Suprapubic skin (tissue), 4 donors: ENCODE measurements at regions not wholly inside any gene's neighbourhood (a gene's known extent, or its start where the extent isn't known, plus 50 kb on each side); places are given as distances from the start of the nearest gene placed in this dataset.
A peak's percentile ranks its signal among the peaks of the same experiment; 100 is the strongest.

ENCODE experiments used
- DNase-seq, 2 donors: peaks; one replicate each; pipeline ENCODE4 v3.0.0-alpha.2; 2019; ENCODE audit warnings: low spot score in 2 of 2
- H3K27ac ChIP-seq: fragments of 200-600 bp; sonication (generic); one replicate; pipeline ENCODE4 v1.5.1; 2019
- H3K27me3 ChIP-seq: fragments of 200-600 bp; sonication (generic); one replicate; pipeline ENCODE4 v1.5.1; 2019
- H3K36me3 ChIP-seq: fragments of 200-600 bp; sonication (generic); one replicate; pipeline ENCODE4 v1.5.1; 2019
- H3K4me1 ChIP-seq: fragments of 200-600 bp; sonication (generic); one replicate; pipeline ENCODE4 v1.5.1; 2019
- H3K4me3 ChIP-seq: fragments of 200-600 bp; sonication (generic); one replicate; pipeline ENCODE4 v1.5.1; 2019; ENCODE audit warnings: mild to moderate bottlenecking
- H3K9me3 ChIP-seq: fragments of 200-600 bp; sonication (generic); one replicate; pipeline ENCODE4 v1.5.1; 2019
- EP300 ChIP-seq: sonication (generic); formaldehyde crosslinking; IDR thresholded peaks from one replicate; pipeline ENCODE4 v1.6.1; 2017; ENCODE audit warnings: antibody characterized with exemption
- POLR2A ChIP-seq, 2 donors: fragments of 450-650 bp; IDR thresholded peaks; one replicate each; pipeline ENCODE4 v1.6.1; 2017; ENCODE audit warnings: antibody characterized with exemption in 2 of 2, mild to moderate bottlenecking in 2 of 2, moderate library complexity in 2 of 2
- POLR2AphosphoS5 ChIP-seq, 3 donors: sonication (generic); formaldehyde crosslinking; IDR thresholded peaks; one replicate each; pipeline ENCODE4 v1.6.1; 2017; ENCODE audit warnings: antibody characterized with exemption in 3 of 3
- WGBS: methylation state at CpG from one replicate; pipeline ENCODE4 v1.1.5; 2018; 5-methylcytosine and 5-hydroxymethylcytosine counted together
- TF ChIP-seq, protein P1 (sequence below), 2 donors: fragments of 200-600 bp in 1 of 2; fragments of 450-650 bp in 1 of 2; sonication (generic) in 1 of 2; IDR thresholded peaks; one replicate each; pipeline ENCODE4 v1.5.1; 2016 to 2019; ENCODE audit warnings: antibody characterized with exemption in 2 of 2, mild to moderate bottlenecking in 1 of 2, moderate library complexity in 1 of 2

DNA sequence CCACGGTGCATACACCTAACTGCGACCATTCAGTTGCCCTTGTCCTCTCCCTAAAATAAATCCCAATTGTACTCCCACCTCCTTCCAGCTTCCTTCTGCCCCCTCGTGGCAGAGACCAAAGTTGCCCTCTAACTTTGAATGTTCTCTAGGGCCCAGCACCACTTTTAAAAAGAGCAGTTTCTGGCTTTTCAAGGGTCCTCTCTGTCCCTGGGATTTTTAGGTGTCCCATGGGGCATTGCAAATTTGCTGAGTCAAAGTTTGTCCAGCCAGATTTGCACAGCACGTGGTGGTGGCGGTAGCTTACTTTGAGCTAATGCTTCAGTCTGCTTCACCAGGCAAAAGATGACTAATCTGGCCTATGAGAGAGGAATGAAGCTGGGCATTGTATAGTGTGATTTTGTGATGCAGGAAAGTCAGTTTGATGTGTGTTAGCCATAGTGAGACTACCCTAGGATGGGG is 100.2 kb downstream of the PERP start:
- peak overlapping the region; percentile 62 for H3K27ac ChIP-seq
- no peaks in the 10 kb centered on the region for H3K9me3 ChIP-seq
- DNase-seq: no peak
- H3K4me1 ChIP-seq: peaks cover 12% of the 10 kb centered on the region
- H3K27me3 ChIP-seq: no peaks in the 10 kb centered on the region
- H3K36me3 ChIP-seq: no peaks in the 10 kb centered on the region
- WGBS: 13% methylated on average over 5 of the region's 5 CpGs
- TF ChIP-seq, protein P1, sequence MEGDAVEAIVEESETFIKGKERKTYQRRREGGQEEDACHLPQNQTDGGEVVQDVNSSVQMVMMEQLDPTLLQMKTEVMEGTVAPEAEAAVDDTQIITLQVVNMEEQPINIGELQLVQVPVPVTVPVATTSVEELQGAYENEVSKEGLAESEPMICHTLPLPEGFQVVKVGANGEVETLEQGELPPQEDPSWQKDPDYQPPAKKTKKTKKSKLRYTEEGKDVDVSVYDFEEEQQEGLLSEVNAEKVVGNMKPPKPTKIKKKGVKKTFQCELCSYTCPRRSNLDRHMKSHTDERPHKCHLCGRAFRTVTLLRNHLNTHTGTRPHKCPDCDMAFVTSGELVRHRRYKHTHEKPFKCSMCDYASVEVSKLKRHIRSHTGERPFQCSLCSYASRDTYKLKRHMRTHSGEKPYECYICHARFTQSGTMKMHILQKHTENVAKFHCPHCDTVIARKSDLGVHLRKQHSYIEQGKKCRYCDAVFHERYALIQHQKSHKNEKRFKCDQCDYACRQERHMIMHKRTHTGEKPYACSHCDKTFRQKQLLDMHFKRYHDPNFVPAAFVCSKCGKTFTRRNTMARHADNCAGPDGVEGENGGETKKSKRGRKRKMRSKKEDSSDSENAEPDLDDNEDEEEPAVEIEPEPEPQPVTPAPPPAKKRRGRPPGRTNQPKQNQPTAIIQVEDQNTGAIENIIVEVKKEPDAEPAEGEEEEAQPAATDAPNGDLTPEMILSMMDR (IDR thresholded peaks at IDR 0.05): peak in 1 of 2 donors; percentile 53
- no peak for TF ChIP-seq POLR2AphosphoS5 (IDR thresholded peaks at IDR 0.05)
- no peak overlapping the region for H3K4me3 ChIP-seq

DNA sequence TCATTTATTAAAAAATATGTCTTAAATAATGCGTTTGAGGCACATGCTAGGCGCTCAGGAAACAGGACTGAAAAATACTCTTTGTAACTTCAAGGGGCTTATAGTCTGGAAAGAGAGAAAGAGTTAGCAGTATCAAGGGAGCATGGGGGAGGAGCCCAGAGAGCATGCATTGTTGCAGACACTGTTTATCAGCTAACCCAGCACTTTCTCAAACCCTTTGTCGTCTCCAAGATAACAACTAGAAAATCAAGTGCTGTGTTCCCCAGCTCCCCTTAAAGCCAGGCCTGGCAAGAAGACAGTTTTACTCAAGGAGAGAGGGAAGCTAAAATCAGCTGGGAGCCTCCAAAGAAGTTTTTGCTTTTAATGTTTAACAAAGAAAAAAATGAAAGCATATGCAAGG is 98.4 kb downstream of the PERP start:
- WGBS: 79% methylated on average over 3 of the region's 3 CpGs
- H3K4me1 ChIP-seq: peaks cover 16% of the 10 kb centered on the region
- no peak for DNase-seq
- H3K4me3 ChIP-seq: no peak overlapping the region
- TF ChIP-seq EP300: no peak
- TF ChIP-seq POLR2A (IDR thresholded peaks at IDR 0.05): no peak
- TF ChIP-seq, protein P1 (IDR thresholded peaks at IDR 0.05): no peak
- TF ChIP-seq POLR2AphosphoS5 (IDR thresholded peaks at IDR 0.05): no peak
- H3K36me3 ChIP-seq: no peaks in the 10 kb centered on the region
- H3K27ac ChIP-seq: no peak overlapping the region
- no peaks in the 10 kb centered on the region for H3K27me3 ChIP-seq
- no peaks in the 10 kb centered on the region for H3K9me3 ChIP-seq

DNA sequence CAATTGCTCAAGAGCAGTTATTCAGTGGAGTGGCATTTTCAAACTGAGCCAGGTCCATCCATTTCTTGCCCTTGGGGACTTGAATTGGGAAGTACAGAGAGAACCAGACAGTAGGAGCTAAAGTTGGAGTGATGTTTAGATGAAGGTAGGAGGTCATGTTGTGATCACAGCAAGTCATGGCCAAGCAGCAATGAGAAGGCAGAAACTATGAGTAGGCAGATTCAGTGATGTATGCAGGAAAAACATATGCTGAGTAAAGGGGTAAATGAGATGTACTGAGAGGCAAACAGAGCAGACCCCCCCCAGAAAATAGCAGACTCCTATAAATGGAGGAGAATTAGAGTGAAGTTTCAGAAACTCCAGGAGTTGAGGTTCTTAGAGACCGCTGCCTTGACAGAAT is 95.8 kb downstream of the PERP start:
- H3K36me3 ChIP-seq: no peaks in the 10 kb centered on the region
- H3K27ac ChIP-seq: no peak overlapping the region
- no peaks in the 10 kb centered on the region for H3K9me3 ChIP-seq
- H3K4me1 ChIP-seq: peaks cover 21% of the 10 kb centered on the region
- WGBS: 93% methylated on average over 1 of the region's 1 CpG
- TF ChIP-seq POLR2A (IDR thresholded peaks at IDR 0.05) (no peak), EP300 (no peak), POLR2AphosphoS5 (IDR thresholded peaks at IDR 0.05) (no peak)
- TF ChIP-seq, protein P1 (IDR thresholded peaks at IDR 0.05): no peak
- no peak overlapping the region for H3K4me3 ChIP-seq
- no peak for DNase-seq
- no peaks in the 10 kb centered on the region for H3K27me3 ChIP-seq

DNA sequence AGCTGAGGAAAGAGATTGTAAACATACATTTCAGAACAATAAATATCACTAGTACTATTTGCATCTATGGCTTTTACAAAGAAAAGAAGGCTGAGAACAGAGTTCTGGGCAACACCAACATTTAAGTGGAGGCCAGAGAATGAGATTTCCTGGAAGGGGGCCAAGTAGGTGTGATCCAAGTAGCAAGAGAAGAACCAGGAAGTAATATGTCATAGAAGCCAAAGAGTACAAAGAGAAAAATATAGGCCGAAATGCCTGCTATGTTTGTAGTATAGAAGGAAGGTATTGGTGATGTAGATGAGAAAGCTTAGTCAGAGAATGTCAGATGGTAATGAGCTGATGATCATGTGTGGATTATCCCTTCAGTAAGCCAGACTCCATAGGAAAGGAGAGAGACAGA is 94.5 kb downstream of the PERP start:
- H3K4me1 ChIP-seq: peaks cover 13% of the 10 kb centered on the region
- H3K36me3 ChIP-seq: no peaks in the 10 kb centered on the region
- no peak overlapping the region for H3K4me3 ChIP-seq
- TF ChIP-seq POLR2A (IDR thresholded peaks at IDR 0.05) (no peak), EP300 (no peak), POLR2AphosphoS5 (IDR thresholded peaks at IDR 0.05) (no peak)
- TF ChIP-seq, protein P1 (IDR thresholded peaks at IDR 0.05): no peak
- H3K27ac ChIP-seq: peak overlapping the region; percentile 82
- no peaks in the 10 kb centered on the region for H3K9me3 ChIP-seq
- no peaks in the 10 kb centered on the region for H3K27me3 ChIP-seq
- WGBS: 54% methylated on average over 1 of the region's 1 CpG
- no peak for DNase-seq

DNA sequence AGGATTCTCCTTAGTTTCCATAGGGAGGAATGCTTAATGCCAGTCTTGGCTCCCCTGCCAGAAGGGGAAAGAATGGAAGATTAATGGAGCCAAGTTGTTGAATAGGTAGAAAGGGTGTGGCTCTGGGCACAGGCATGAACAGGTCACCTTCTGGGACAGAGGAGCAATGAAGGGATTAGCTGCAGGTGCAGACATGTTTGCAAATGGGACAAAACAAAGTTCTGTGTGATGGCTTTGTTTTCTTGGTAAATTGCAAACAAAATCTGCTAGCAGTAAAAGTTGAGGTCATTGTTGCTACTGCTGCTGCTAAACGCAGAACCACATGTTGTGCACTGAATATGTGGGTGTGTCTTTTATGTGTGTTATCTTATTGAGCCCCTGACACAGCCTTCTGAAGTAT is 93.3 kb downstream of the PERP start:
- no peaks in the 10 kb centered on the region for H3K27me3 ChIP-seq
- no peak for DNase-seq
- TF ChIP-seq EP300 (no peak), POLR2A (IDR thresholded peaks at IDR 0.05) (no peak), POLR2AphosphoS5 (IDR thresholded peaks at IDR 0.05) (peak in 2 of 3 donors; percentile 28 to 48)
- TF ChIP-seq, protein P1 (IDR thresholded peaks at IDR 0.05): no peak

More for the DNA sequence above, 93.3 kb downstream of the PERP start:
- no peaks in the 10 kb centered on the region for H3K9me3 ChIP-seq
- H3K27ac ChIP-seq: peak overlapping the region; percentile 82
- peaks cover 11% of the 10 kb centered on the region for H3K4me1 ChIP-seq
- no peak overlapping the region for H3K4me3 ChIP-seq
- 23% methylated on average over 1 of the region's 1 CpG for WGBS
- H3K36me3 ChIP-seq: no peaks in the 10 kb centered on the region
